HepG2 (cell line): ENCODE measurements at regions not wholly inside any gene's neighbourhood (a gene's known extent, or its start where the extent isn't known, plus 50 kb on each side); places are given as distances from the start of the nearest gene placed in this dataset.

Source experiments
- ATAC-seq: fragments of 200-7000 bp; cut with Tn5 transposase; 3 replicates; pipeline ENCODE4 v1.9.1; 2020; ENCODE audit warnings: mild to moderate bottlenecking, moderate library complexity
- BruUV-seq: library from RNA; stranded (reverse); fragments of 400-500 nt; replicated peaks from 2 replicates; lab custom pipeline; 2021; lab: Mats Ljungman, UMichigan
- CTCF ChIA-PET: fragments of 300-600 bp; formaldehyde crosslinking; extraction: SDS; loops from one replicate; lab custom pipeline; 2021; ENCODE audit warnings: low total read pairs, inconsistent platforms, low intra/inter-chr PET ratio; lab: Yijun Ruan, JAX
- POLR2A ChIA-PET: fragments of 350-600 bp; sonication (Branson Sonifier 250); formaldehyde crosslinking; loops from one replicate; lab custom pipeline; 2020; ENCODE audit warnings: antibody characterized with exemption, inconsistent platforms; lab: Yijun Ruan, JAX
- DNase-seq: peaks from one replicate; pipeline ENCODE4 v3.0.0-alpha.2; 2015; ENCODE audit warnings: low spot score
- FAIRE-seq: peaks from 3 replicates; lab custom pipeline; 2011; peaks lifted over from hg19 to GRCh38; lab: Jason Lieb, UNC
- H2AFZ ChIP-seq: one replicate; pipeline ENCODE4 v1.6.1; 2011; ENCODE audit warnings: low read length, inconsistent platforms
- H3K27ac ChIP-seq: fragments of 300-600 bp; 3 replicates; pipeline ENCODE4 v1.8.0; 2011; ENCODE audit warnings: mixed run types, mild to moderate bottlenecking, mixed read lengths, low read length, inconsistent platforms; ENCODE audit not compliant: insufficient read depth; ENCODE audit errors: extremely low read length
- H3K27me3 ChIP-seq, 2 experiments: fragments of 200-600 bp in 1 of 2; 2 replicates in 1 of 2; 3 replicates in 1 of 2; pipeline versions ENCODE4 v1.6.0 to v1.8.0; 2011; ENCODE audit warnings: low read length in 2 of 2, mild to moderate bottlenecking in 2 of 2, moderate library complexity in 2 of 2, inconsistent platforms in 1 of 2; ENCODE audit not compliant: insufficient read depth in 2 of 2, control insufficient read depth in 1 of 2
- H3K36me3 ChIP-seq, 2 experiments: fragments of 200-600 bp in 1 of 2; replicated peaks in 1 of 2; 2 replicates in 1 of 2; 3 replicates in 1 of 2; pipeline versions ENCODE4 v1.5.1 to v1.8.0; 2011; ENCODE audit warnings: low read length in 2 of 2, inconsistent platforms in 1 of 2; ENCODE audit not compliant: insufficient read depth in 2 of 2, control insufficient read depth in 1 of 2
- H3K4me1 ChIP-seq: 2 replicates; pipeline ENCODE4 v1.5.1; 2012; ENCODE audit warnings: low read length, inconsistent platforms; ENCODE audit not compliant: insufficient read depth
- H3K4me2 ChIP-seq: 2 replicates; pipeline ENCODE4 v1.6.0; 2011; ENCODE audit warnings: low read depth, low read length, inconsistent platforms
- H3K4me3 ChIP-seq, 3 experiments: fragments of 200-600 bp in 1 of 3; sonication (generic), shearing (Covaris generic) in 1 of 3; replicated peaks in 1 of 3; 2 replicates each; pipeline ENCODE4 v1.5.1; 2011 to 2016; ENCODE audit warnings: low read length in 3 of 3, inconsistent platforms in 2 of 3, low read depth in 2 of 3, mild to moderate bottlenecking in 2 of 3, control low read depth in 1 of 3, mixed read lengths in 1 of 3; ENCODE audit not compliant: insufficient read depth in 1 of 3
- H3K79me2 ChIP-seq: one replicate; pipeline ENCODE4 v1.6.1; 2011; ENCODE audit warnings: low read length, inconsistent platforms; ENCODE audit not compliant: insufficient read depth
- H3K9ac ChIP-seq: 2 replicates; pipeline ENCODE4 v1.6.0; 2011; ENCODE audit warnings: mild to moderate bottlenecking, low read depth, low read length, inconsistent platforms; ENCODE audit not compliant: insufficient read depth
- H3K9me3 ChIP-seq: 2 replicates; pipeline ENCODE4 v1.5.1; 2012; ENCODE audit warnings: mild to moderate bottlenecking, low read length
- H4K20me1 ChIP-seq: 2 replicates; pipeline ENCODE4 v1.6.0; 2011; ENCODE audit warnings: inconsistent platforms, mild to moderate bottlenecking, low read length, moderate library complexity; ENCODE audit not compliant: insufficient read depth
- ARNT2 ChIP-seq: sonication (generic); formaldehyde crosslinking; IDR thresholded peaks from 2 replicates; pipeline ENCODE4 v1.8.0; 2022; ENCODE audit warnings: mild to moderate bottlenecking, low read depth, missing genetic modification reagents, moderate library complexity
- FOSL1 ChIP-seq: sonication (generic); formaldehyde crosslinking; IDR thresholded peaks from 2 replicates; pipeline ENCODE4 v1.9.0; 2021; ENCODE audit warnings: missing genetic modification reagents, borderline replicate concordance
- GTF3A ChIP-seq: sonication (generic); formaldehyde crosslinking; conservative IDR thresholded peaks from 2 replicates; pipeline ENCODE4 v1.4.0; 2020; ENCODE audit warnings: mild to moderate bottlenecking, missing genetic modification reagents
- HHEX ChIP-seq: IDR thresholded peaks from 2 replicates; pipeline ENCODE4 v1.6.1; 2016; ENCODE audit warnings: control low read depth
- ZBTB37 ChIP-seq: sonication (generic); formaldehyde crosslinking; IDR thresholded peaks from 2 replicates; pipeline ENCODE4 v1.4.0; 2020; ENCODE audit warnings: mild to moderate bottlenecking, missing genetic modification reagents
- ZBTB4 ChIP-seq: sonication (generic); formaldehyde crosslinking; IDR thresholded peaks from 2 replicates; pipeline ENCODE4 v1.4.0; 2020; ENCODE audit warnings: missing genetic modification reagents, mild to moderate bottlenecking, borderline replicate concordance
- ZNF276 ChIP-seq: sonication (generic); formaldehyde crosslinking; IDR thresholded peaks from 2 replicates; pipeline ENCODE4 v1.4.0; 2020; ENCODE audit warnings: mild to moderate bottlenecking, low read depth, missing genetic modification reagents
- ZNF367 ChIP-seq: sonication (generic); formaldehyde crosslinking; IDR thresholded peaks from 2 replicates; pipeline ENCODE4 v1.4.0; 2020; ENCODE audit warnings: missing genetic modification reagents, borderline replicate concordance
- ZNF549 ChIP-seq: sonication (generic); formaldehyde crosslinking; IDR thresholded peaks from 2 replicates; pipeline ENCODE4 v1.5.0; 2020; ENCODE audit warnings: missing genetic modification reagents
- ZNF580 ChIP-seq: IDR thresholded peaks from 2 replicates; pipeline ENCODE4 v1.6.1; 2016; ENCODE audit warnings: low read depth, borderline replicate concordance
- ZNF589 ChIP-seq: sonication (generic); formaldehyde crosslinking; conservative IDR thresholded peaks from 2 replicates; pipeline ENCODE4 v1.8.0; 2022; ENCODE audit warnings: mild to moderate bottlenecking, moderate library complexity, missing genetic modification reagents
- ZNF879 ChIP-seq: sonication (generic); formaldehyde crosslinking; IDR thresholded peaks from 2 replicates; pipeline ENCODE4 v1.8.1; 2023; ENCODE audit warnings: missing genetic modification reagents
- WGBS: methylation state at CpG from one replicate; pipeline ENCODE4 v1.1.6; 2017; ENCODE audit warnings: low lambda C conversion rate; 5-methylcytosine and 5-hydroxymethylcytosine counted together
- in situ Hi-C: cut with HindIII; loops from 2 replicates; pipeline ENCODE4 v1.10.0; 2017; ENCODE audit warnings: low pct_unique_long_range_greater_than_20kb; ENCODE audit not compliant: extremely low pct_ligation_motif_present
- intact Hi-C: fragments of 100-400 bp; cut with micrococcal nuclease; formaldehyde crosslinking; loops from one replicate; pipeline ENCODE4 v1.10.0; 2022; ENCODE audit not compliant: unreplicated experiment

GRCh38 chr1:21349693-21350092 lies 59.4 kb upstream of the ECE1 start:
- 51% methylated on average over 3 of the region's 3 CpGs for WGBS
- Histone ChIP-seq H3K4me3 (no peak overlapping the region), H4K20me1 (no peaks in the 10 kb centered on the region), H3K79me2 (no peaks in the 10 kb centered on the region), H3K27me3 (peaks cover 0 to 4% of the 10 kb centered on the region in 2 experiments; a peak in 3 of 5 replicates), H3K36me3 (no peaks in the 10 kb centered on the region)
- intact Hi-C loops (no loop called here), in situ Hi-C loops (no loop called here)
- no peak for DNase-seq
- CTCF ChIA-PET = no interaction called here
- TF ChIP-seq ZBTB4 (no peak), ZNF276 (CRISPR knock-in tag) (no peak), ZNF549 (no peak), FOSL1 (no peak), ZNF580 (no peak), ARNT2 (CRISPR knock-in tag) (no peak), HHEX (CRISPR knock-in tag) (no peak), GTF3A (CRISPR knock-in tag) (no peak), ZNF879 (no peak), ZNF589 (CRISPR knock-in tag) (no peak), ZNF367 (CRISPR knock-in tag) (no peak), ZBTB37 (CRISPR knock-in tag) (no peak)
- TF ChIP-seq, all 625 proteins: peak for 0
- Histone ChIP-seq H3K27ac (no peak overlapping the region), H3K4me2 (no peak overlapping the region), H3K4me1 (peaks cover 31% of the 10 kb centered on the region), H3K9ac (no peak overlapping the region), H2AFZ (no peak overlapping the region), H3K9me3 (no peaks in the 10 kb centered on the region)
- no TSS peak for BruUV-seq
- POLR2A ChIA-PET = no interaction called here
- FAIRE-seq (no peak), ATAC-seq (no peak)
